T47D (cell line): ENCODE measurements at regions not wholly inside any gene's neighbourhood (a gene's known extent, or its start where the extent isn't known, plus 50 kb on each side); places are given as distances from the start of the nearest gene placed in this dataset.

Source experiments
- DNase-seq, 2 experiments: peaks; one replicate each; pipeline versions ENCODE4 v3.0.0 to v3.0.0-alpha.2; 2011 to 2012; ENCODE audit warnings: low read depth in 1 of 2, low spot score in 1 of 2
- JUND ChIP-seq: IDR thresholded peaks from 2 replicates; pipeline ENCODE4 v1.6.1; 2012; ENCODE audit warnings: low read depth
- in situ Hi-C: cut with HindIII; loops from 2 replicates; pipeline ENCODE4 v1.10.0; 2016; ENCODE audit warnings: low sequenced_read_pairs, low pct_unique_long_range_greater_than_20kb

- no peak for TF ChIP-seq JUND
- no peak for DNase-seq
- in situ Hi-C loops = no loop called here
Observed at GRCh38 chr6:170096191-170096802, 194.6 kb downstream of the DLL1 start.

GRCh38 chr6:170095273-170095981, 195.5 kb downstream of the DLL1 start:
- in situ Hi-C loops = no loop called here
- no peak for TF ChIP-seq JUND
- DNase-seq = no peak

GRCh38 chr6:170094686-170095272, 196.1 kb downstream of the DLL1 start:
- no peak for DNase-seq
- no peak for TF ChIP-seq JUND
- in situ Hi-C loops = no loop called here

GRCh38 chr6:170093658-170094596, 197.0 kb downstream of the DLL1 start:
- TF ChIP-seq JUND = no peak
- no peak for DNase-seq
- in situ Hi-C loops = no loop called here

DNA sequence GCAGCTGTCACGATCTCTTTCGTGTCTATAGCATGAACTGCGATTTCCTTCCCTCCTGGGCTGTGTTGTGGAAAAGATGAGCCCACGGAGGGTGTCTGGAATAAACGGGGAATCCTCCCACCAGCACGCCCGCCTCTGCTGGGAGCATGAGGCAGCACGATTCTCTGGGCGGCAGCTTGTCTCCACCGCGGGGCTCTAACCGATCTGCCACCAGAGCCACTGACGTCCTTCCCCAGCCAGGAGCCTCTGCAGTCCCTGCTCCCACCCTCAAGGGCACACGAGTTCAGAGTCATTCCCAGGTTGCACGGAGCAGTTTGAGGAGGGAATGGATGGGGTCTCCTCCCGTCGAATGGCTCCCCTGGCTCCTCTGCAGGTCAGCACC, 197.6 kb downstream of the DLL1 start:
- in situ Hi-C loops = no loop called here
- TF ChIP-seq JUND = no peak
- DNase-seq = no peak

DNA sequence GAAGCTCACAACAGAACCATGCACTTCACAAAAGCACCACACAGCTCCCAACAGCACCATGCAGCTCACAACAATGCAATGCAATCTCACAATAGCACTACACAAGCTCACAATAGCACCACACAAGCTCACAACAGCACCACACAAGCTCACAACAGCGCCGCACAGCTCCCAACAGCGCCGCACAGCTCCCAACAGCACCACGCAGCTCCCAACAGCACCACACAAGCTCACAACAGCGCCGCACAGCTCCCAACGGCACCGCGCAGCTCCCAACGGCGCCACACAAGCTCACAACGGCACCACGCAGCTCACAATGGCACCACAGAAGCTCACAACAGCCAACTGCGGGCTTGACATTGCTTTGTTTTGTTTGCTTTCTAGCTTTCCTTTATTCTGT, 198.1 kb downstream of the DLL1 start:
- in situ Hi-C loops = no loop called here
- TF ChIP-seq JUND = no peak
- DNase-seq = no peak

- no peak for DNase-seq
- in situ Hi-C loops = no loop called here
- TF ChIP-seq JUND = no peak
Observed at GRCh38 chr6:170091639-170092579, 199.0 kb downstream of the DLL1 start.

GRCh38 chr6:170091000-170091638, 199.8 kb downstream of the DLL1 start:
- TF ChIP-seq JUND = no peak
- DNase-seq = no peak
- in situ Hi-C loops = no loop called here

DNA sequence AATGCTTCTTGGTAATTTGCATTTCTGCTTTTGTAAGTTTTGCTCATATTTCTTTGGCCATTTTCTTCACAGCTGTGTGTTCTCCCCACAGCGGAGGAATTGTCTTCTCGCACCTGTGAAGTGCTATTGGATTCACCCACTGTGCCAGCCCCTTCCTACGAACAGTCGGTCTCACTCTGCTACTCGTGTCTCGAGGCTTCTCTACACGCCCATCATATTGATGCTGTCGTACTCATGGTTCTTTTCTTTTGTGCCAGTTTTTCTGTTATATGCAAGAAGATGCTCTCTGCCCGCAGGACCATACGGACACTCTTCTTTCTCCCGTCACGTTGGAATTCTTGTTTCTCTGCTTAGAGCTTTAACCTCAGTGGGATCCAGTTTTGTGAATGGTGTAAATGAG, 200.3 kb downstream of the DLL1 start:
- no peak for DNase-seq
- in situ Hi-C loops = no loop called here
- no peak for TF ChIP-seq JUND

- DNase-seq = no peak
- in situ Hi-C loops = no loop called here
- TF ChIP-seq JUND = no peak
Observed at GRCh38 chr6:170089963-170090362, 200.9 kb downstream of the DLL1 start.

GRCh38 chr6:170088582-170088955, 202.3 kb downstream of the DLL1 start:
- in situ Hi-C loops = no loop called here

More at GRCh38 chr6:170088582-170088955, 202.3 kb downstream of the DLL1 start:
- no peak for TF ChIP-seq JUND
- DNase-seq = no peak
